ENCODE measurements at regions not wholly inside any gene's neighbourhood (a gene's known extent, or its start where the extent isn't known, plus 50 kb on each side); places are given as distances from the start of the nearest gene placed in this dataset.

GRCh38 chr15:69756440-69756839, 303.8 kb downstream of the RPLP1 start:
- Histone ChIP-seq H3K27ac (no peak overlapping the region), H3K4me1 (no peaks in the 10 kb centered on the region), H3K36me3 (no peaks in the 10 kb centered on the region), H3K27me3 (no peaks in the 10 kb centered on the region), H3K4me3 (no peak overlapping the region), H3K9me3 (no peaks in the 10 kb centered on the region)
- intact Hi-C loops (cut with DNase I; ENCODE audit: low total_unique reads) = no loop called here
- no peak for TF ChIP-seq CTCF (IDR thresholded peaks at IDR 0.05)
- TF ChIP-seq POLR2A (IDR thresholded peaks at IDR 0.05) = no peak
- no peak for TF ChIP-seq POLR2AphosphoS5 (IDR thresholded peaks at IDR 0.05)
- DNase-seq (ENCODE audit: low spot score in 2 of 2) = no peak

- intact Hi-C loops (cut with DNase I; ENCODE audit: low total_unique reads) = no loop called here
- DNase-seq (ENCODE audit: low spot score in 2 of 2) = no peak
- Histone ChIP-seq H3K27ac (no peak overlapping the region), H3K36me3 (no peaks in the 10 kb centered on the region), H3K4me3 (no peak overlapping the region), H3K27me3 (no peaks in the 10 kb centered on the region), H3K9me3 (no peaks in the 10 kb centered on the region), H3K4me1 (no peaks in the 10 kb centered on the region)
- TF ChIP-seq POLR2A (IDR thresholded peaks at IDR 0.05) (no peak), POLR2AphosphoS5 (IDR thresholded peaks at IDR 0.05) (no peak), CTCF (IDR thresholded peaks at IDR 0.05) (no peak)
Measured at GRCh38 chr15:69757186-69757585, 304.6 kb downstream of the RPLP1 start.

- Histone ChIP-seq H3K4me3 (no peak overlapping the region), H3K36me3 (no peaks in the 10 kb centered on the region), H3K27ac (no peak overlapping the region), H3K27me3 (no peaks in the 10 kb centered on the region), H3K9me3 (no peaks in the 10 kb centered on the region), H3K4me1 (no peaks in the 10 kb centered on the region)
- TF ChIP-seq POLR2AphosphoS5 (IDR thresholded peaks at IDR 0.05) = no peak
- TF ChIP-seq POLR2A (IDR thresholded peaks at IDR 0.05) = no peak
- TF ChIP-seq CTCF (IDR thresholded peaks at IDR 0.05) = no peak
- intact Hi-C loops (cut with DNase I; ENCODE audit: low total_unique reads) = no loop called here
- no peak for DNase-seq (ENCODE audit: low spot score in 2 of 2)
Measured at GRCh38 chr15:69758291-69758771, 305.7 kb downstream of the RPLP1 start.

- H3K27ac ChIP-seq = no peak overlapping the region
- H3K4me3 ChIP-seq = no peak overlapping the region
- no peaks in the 10 kb centered on the region for H3K36me3 ChIP-seq
- intact Hi-C loops (cut with DNase I; ENCODE audit: low total_unique reads) = no loop called here
- H3K9me3 ChIP-seq = no peaks in the 10 kb centered on the region
- no peak for TF ChIP-seq POLR2A (IDR thresholded peaks at IDR 0.05)
- TF ChIP-seq CTCF (IDR thresholded peaks at IDR 0.05) = no peak
- TF ChIP-seq POLR2AphosphoS5 (IDR thresholded peaks at IDR 0.05) = no peak
- no peaks in the 10 kb centered on the region for H3K4me1 ChIP-seq
- peak in 1 of 2 donors; percentile 25 for DNase-seq (ENCODE audit: low spot score in 2 of 2)
- no peaks in the 10 kb centered on the region for H3K27me3 ChIP-seq
Measured at GRCh38 chr15:69758810-69759790, 306.5 kb downstream of the RPLP1 start.

GRCh38 chr15:69760258-69760845, 307.7 kb downstream of the RPLP1 start:
- no peak overlapping the region for H3K4me3 ChIP-seq
- TF ChIP-seq POLR2A (IDR thresholded peaks at IDR 0.05) = no peak
- TF ChIP-seq CTCF (IDR thresholded peaks at IDR 0.05) = no peak
- TF ChIP-seq POLR2AphosphoS5 (IDR thresholded peaks at IDR 0.05) = no peak
- no peak for DNase-seq (ENCODE audit: low spot score in 2 of 2)
- H3K4me1 ChIP-seq = no peaks in the 10 kb centered on the region
- H3K36me3 ChIP-seq = no peaks in the 10 kb centered on the region
- peak overlapping the region in 1 of 2 donors; percentile 77 for H3K27ac ChIP-seq
- H3K27me3 ChIP-seq = no peaks in the 10 kb centered on the region
- intact Hi-C loops (cut with DNase I; ENCODE audit: low total_unique reads) = no loop called here
- H3K9me3 ChIP-seq = no peaks in the 10 kb centered on the region
